Activated T-helper 2 cell treated with anti-CD3 and anti-CD28 coated beads, Interferon-gamma antibody, Interleukin-2, Interleukin-4, amounts not matched to agents 10 μg/mL and 5 μg/mL and 100 μg/mL, durations not matched to agents 14 hours and 24 hours and 36 hours (primary cell): ENCODE measurements at regions not wholly inside any gene's neighbourhood (a gene's known extent, or its start where the extent isn't known, plus 50 kb on each side); places are given as distances from the start of the nearest gene placed in this dataset.
"Not testable (repeated sequence)": the region's sequence is repeated elsewhere in the genome, so short reads cannot be mapped to it uniquely, and the experiment has no call there.

Experiments used
- DNase-seq: peaks from one replicate; pipeline ENCODE4 v3.0.0; 2021; ENCODE audit warnings: low spot score
- H3K27ac Mint-ChIP-seq: one replicate; pipeline ENCODE4 v1.8.0; 2021; ENCODE audit warnings: mixed read lengths
- H3K27me3 Mint-ChIP-seq: one replicate; pipeline ENCODE4 v1.8.0; 2021; ENCODE audit warnings: low read depth, mixed read lengths
- H3K36me3 Mint-ChIP-seq: one replicate; pipeline ENCODE4 v1.8.0; 2021; ENCODE audit warnings: low read depth, mixed read lengths
- H3K4me1 Mint-ChIP-seq: one replicate; pipeline ENCODE4 v1.8.0; 2021; ENCODE audit warnings: low read depth, mixed read lengths
- H3K4me3 Mint-ChIP-seq: one replicate; pipeline ENCODE4 v1.8.0; 2021; ENCODE audit warnings: low read depth, mild to moderate bottlenecking, moderate library complexity, mixed read lengths
- H3K9me3 Mint-ChIP-seq: one replicate; pipeline ENCODE4 v1.8.0; 2021; ENCODE audit warnings: mixed read lengths
- intact Hi-C: fragments of 100-400 bp; cut with micrococcal nuclease; formaldehyde crosslinking; loops from one replicate; pipeline ENCODE4 v1.15.1; 2023

DNA sequence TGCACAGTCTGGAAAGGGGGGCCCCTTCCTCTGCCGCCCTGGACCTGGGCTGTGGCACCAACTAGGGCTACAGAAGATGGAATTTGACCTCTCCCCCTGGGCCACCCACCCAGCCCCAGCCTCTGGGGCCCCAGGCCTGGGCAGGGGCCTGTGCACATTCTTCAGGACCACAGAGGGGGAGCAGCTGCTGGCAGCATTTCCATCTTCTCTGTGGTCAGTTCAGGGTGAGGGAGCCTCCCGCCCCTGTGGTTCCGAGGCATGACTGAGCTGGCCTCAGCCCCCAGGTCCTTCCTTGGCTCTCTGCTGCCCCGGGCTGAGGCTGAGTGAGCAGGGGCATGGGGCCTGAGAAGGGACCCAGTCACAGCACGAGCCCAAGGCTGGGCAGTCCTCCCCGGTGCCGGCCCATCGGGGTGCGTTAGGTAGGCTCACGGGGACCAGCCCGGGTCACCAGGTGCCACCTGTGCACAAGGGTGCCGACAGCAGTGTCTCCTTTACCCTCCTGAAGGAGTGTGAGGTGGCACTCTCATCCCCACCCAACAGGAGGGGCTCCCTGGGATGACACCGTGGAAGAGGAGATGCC, 63.2 kb downstream of the UNCX start:
- peaks cover 8% of the 10 kb centered on the region for H3K27me3 Mint-ChIP-seq
- H3K36me3 Mint-ChIP-seq, result no peaks in the 10 kb centered on the region
- no peaks in the 10 kb centered on the region for H3K9me3 Mint-ChIP-seq
- H3K4me3 Mint-ChIP-seq, result no peak overlapping the region
- DNase-seq, result no peak
- H3K27ac Mint-ChIP-seq, result no peak overlapping the region
- H3K4me1 Mint-ChIP-seq, result no peaks in the 10 kb centered on the region
- intact Hi-C loops, result no loop called here

DNA sequence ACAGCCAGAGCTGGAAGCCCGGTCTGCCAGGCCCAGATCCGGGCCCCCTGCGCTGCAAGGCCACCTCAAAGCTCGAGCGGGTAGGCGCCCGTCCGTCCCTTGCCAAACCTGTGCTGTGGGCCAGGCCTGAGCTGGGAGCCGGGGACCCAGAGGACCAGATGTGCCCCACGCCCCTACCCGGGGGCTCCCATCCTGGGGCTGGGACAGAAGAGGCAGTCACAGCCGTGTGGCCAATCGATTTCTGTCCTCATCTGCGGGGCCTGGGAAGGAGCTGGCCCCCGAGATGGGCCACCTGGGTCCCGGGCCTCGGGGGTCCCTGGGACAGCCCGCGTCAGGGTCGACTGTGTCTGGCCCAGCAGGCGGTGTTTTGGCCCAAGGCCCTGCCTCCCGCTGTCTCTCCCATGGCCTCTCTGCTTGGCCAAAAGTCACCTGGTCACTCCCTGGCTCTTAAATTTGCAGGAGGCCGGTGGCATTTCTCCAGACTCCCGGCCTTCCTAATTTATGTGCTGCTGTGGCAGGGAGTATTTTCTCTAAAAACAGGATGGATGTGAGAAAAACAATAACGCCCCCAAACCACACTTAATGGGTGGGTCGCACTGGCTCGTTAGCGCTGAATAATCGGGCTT, 63.8 kb downstream of the UNCX start:
- H3K27ac Mint-ChIP-seq, result no peak overlapping the region
- no peaks in the 10 kb centered on the region for H3K4me1 Mint-ChIP-seq
- no peaks in the 10 kb centered on the region for H3K36me3 Mint-ChIP-seq
- intact Hi-C loops, result no loop called here
- peaks cover 4% of the 10 kb centered on the region for H3K27me3 Mint-ChIP-seq
- no peak overlapping the region for H3K4me3 Mint-ChIP-seq
- no peaks in the 10 kb centered on the region for H3K9me3 Mint-ChIP-seq
- no peak for DNase-seq

DNA sequence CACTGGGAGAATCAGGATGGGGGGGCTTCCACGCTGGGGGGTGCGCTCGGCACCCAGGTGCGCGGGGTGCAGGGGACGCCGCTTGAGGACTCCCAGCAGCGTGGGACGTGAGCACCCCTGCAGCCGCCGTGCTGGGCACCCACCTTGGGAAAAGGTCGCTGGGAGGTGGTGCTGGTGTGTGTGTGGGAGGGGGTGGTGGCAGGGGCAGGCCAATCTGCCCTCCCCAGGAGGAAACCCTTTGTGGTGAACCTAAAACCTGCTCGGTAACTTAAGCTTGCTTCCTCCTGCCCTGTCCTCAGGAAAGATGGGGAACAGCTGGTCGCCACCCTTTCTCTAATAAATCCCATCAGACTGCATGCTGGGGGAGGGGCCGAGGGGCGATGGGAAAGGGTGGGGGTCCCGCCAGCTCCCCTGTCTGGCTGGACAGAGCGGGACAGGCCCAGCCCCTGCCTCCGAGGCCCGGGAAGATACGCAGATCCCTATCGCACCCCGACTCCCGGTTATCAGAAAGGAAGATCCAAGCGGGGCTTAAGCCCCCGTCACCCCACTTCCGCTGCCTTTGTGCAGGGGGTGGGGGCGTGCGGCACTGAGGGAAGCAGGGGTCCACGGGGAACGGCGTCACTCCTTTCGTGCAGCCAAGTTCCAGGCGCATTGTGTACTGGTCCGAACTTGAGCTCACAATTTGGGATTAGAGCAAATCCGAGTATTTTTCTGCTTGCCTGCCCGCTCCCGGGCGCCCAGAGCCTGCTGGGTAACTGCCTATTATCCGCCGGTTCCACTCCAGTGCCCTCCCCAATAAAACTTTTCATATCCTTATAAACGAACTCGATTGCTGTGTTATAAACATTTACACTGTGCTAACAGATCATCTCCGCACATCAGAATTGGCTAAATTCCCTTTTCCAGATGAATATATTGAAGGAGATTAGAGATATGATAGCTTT, 64.6 kb downstream of the UNCX start:
- H3K4me3 Mint-ChIP-seq, result no peak overlapping the region
- intact Hi-C loops, result no loop called here
- H3K36me3 Mint-ChIP-seq, result no peaks in the 10 kb centered on the region

DNA sequence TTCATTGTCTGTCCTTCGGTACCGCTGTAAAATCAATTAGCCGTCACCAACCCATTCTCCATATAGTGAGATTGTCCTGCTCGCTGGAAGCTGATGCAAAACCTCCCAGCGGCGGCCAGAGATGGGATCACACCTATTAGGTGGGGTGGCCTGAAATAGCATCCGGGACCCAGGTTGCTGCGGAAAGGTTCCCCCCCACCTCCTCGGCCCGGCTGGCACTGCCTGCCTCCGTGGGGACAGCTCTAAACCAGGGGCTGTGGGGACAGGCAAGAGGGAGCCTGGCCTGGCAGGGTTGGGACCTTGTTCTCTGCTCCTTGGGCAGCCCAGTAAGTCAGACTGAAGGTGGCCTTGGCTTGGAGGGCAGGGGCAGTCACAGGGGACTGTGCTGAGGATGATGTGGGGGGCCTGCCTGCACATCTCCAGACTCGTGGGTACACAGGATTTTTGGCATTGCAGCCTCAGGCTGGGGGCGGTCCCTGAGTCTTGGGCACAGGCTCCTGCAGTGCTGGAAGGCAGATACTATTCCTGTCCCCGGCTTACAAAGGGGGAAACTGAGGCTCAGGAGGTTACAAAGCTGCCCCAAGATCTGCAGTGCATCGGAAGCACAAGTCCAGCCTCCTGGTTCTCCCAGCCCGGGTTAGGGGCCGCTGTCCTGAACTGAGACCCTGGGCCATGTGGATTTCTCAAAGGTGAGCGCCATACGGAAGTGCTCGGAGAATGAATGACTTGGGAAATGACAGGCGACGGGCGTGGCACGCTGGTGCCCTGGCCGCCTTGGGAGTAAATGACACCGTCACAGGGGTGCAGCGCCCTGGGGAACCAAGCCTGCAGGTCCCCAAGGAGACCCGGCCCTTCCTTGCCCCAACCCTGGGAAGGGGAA, 65.6 kb downstream of the UNCX start:
- intact Hi-C loops, result no loop called here
- Mint-ChIP-seq H3K9me3 (no peaks in the 10 kb centered on the region), H3K4me3 (no peak overlapping the region), H3K36me3 (no peaks in the 10 kb centered on the region), H3K4me1 (no peaks in the 10 kb centered on the region), H3K27me3 (no peaks in the 10 kb centered on the region), H3K27ac (no peak overlapping the region)
- no peak for DNase-seq

More for the DNA sequence above, 64.6 kb downstream of the UNCX start:
- no peak overlapping the region for H3K27ac Mint-ChIP-seq
- no peaks in the 10 kb centered on the region for H3K9me3 Mint-ChIP-seq
- DNase-seq, result no peak
- H3K4me1 Mint-ChIP-seq, result no peaks in the 10 kb centered on the region
- H3K27me3 Mint-ChIP-seq, result no peaks in the 10 kb centered on the region

GRCh38 chr7:1298931-1299885, 66.5 kb downstream of the UNCX start:
- no peaks in the 10 kb centered on the region for H3K27me3 Mint-ChIP-seq
- H3K9me3 Mint-ChIP-seq, result no peaks in the 10 kb centered on the region
- no peak overlapping the region for H3K4me3 Mint-ChIP-seq
- intact Hi-C loops, result no loop called here
- H3K4me1 Mint-ChIP-seq, result no peaks in the 10 kb centered on the region
- no peak for DNase-seq
- H3K27ac Mint-ChIP-seq, result no peak overlapping the region
- H3K36me3 Mint-ChIP-seq, result no peaks in the 10 kb centered on the region

DNA sequence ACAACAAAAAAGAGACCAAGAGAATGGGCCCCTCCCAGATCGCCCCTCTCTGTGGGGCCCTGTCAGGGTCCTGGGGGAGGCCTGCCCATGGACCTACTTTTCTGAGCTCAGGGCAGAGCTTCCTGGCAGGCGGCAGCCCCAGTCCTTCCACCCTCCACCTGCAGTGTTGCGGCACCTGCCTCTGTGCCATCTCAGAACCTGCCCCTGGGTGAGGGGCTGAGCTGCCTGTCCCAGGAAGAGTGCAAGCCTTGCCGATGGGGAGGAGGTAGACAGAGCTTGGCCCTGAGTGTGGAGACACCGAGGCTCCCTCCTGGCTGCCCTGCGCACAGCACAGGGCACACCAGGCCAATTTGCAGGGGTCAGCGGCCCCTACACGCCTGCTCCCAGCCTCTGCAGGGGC, 67.5 kb downstream of the UNCX start:
- no peak overlapping the region for H3K4me3 Mint-ChIP-seq
- no peaks in the 10 kb centered on the region for H3K4me1 Mint-ChIP-seq
- H3K36me3 Mint-ChIP-seq, result no peaks in the 10 kb centered on the region
- no peaks in the 10 kb centered on the region for H3K9me3 Mint-ChIP-seq
- intact Hi-C loops, result no loop called here
- no peak for DNase-seq
- H3K27ac Mint-ChIP-seq, result no peak overlapping the region
- no peaks in the 10 kb centered on the region for H3K27me3 Mint-ChIP-seq

DNA sequence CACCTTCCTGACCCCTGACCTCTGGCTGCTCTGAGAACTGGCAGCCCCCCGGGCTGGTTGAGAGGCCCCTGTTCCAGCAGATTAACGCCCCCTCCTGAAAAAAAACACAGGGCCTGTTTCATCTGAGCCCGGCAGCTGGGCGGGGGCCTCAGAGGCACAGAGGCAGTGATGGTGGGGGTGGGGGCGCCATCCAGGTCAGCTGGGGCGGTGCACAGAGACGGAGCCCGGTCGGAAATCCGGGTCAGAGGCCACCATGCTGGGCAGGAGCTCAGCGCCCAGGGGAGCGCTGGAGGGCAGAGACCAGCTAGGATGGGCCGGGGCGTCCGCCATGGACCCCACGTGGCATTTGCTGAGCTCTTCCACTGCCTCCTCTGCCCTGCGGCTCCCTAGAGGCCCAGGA, 68.0 kb downstream of the UNCX start:
- H3K9me3 Mint-ChIP-seq, result no peaks in the 10 kb centered on the region
- DNase-seq, result no peak
- no peak overlapping the region for H3K27ac Mint-ChIP-seq
- no peaks in the 10 kb centered on the region for H3K4me1 Mint-ChIP-seq
- no peaks in the 10 kb centered on the region for H3K36me3 Mint-ChIP-seq
- H3K4me3 Mint-ChIP-seq, result no peak overlapping the region
- H3K27me3 Mint-ChIP-seq, result no peaks in the 10 kb centered on the region
- intact Hi-C loops, result no loop called here

- Mint-ChIP-seq H3K27ac (no peak overlapping the region), H3K4me3 (no peak overlapping the region), H3K36me3 (no peaks in the 10 kb centered on the region), H3K4me1 (no peaks in the 10 kb centered on the region), H3K9me3 (no peaks in the 10 kb centered on the region), H3K27me3 (no peaks in the 10 kb centered on the region)
- DNase-seq, result no peak
- intact Hi-C loops, result no loop called here
Observed at GRCh38 chr7:1301054-1301881, 68.6 kb downstream of the UNCX start.

GRCh38 chr7:1301882-1302251, 69.2 kb downstream of the UNCX start:
- H3K27me3 Mint-ChIP-seq, result no peaks in the 10 kb centered on the region
- H3K4me3 Mint-ChIP-seq, result no peak overlapping the region
- intact Hi-C loops, result no loop called here
- H3K9me3 Mint-ChIP-seq, result no peaks in the 10 kb centered on the region
- DNase-seq, result no peak
- no peak overlapping the region for H3K27ac Mint-ChIP-seq
- H3K4me1 Mint-ChIP-seq, result no peaks in the 10 kb centered on the region
- no peaks in the 10 kb centered on the region for H3K36me3 Mint-ChIP-seq

GRCh38 chr7:1302936-1303335, 70.3 kb downstream of the UNCX start:
- Mint-ChIP-seq H3K36me3 (no peaks in the 10 kb centered on the region), H3K9me3 (no peaks in the 10 kb centered on the region), H3K27ac (no peak overlapping the region), H3K4me1 (no peaks in the 10 kb centered on the region), H3K4me3 (no peak overlapping the region), H3K27me3 (no peaks in the 10 kb centered on the region)
- no peak for DNase-seq
- intact Hi-C loops, result no loop called here

DNA sequence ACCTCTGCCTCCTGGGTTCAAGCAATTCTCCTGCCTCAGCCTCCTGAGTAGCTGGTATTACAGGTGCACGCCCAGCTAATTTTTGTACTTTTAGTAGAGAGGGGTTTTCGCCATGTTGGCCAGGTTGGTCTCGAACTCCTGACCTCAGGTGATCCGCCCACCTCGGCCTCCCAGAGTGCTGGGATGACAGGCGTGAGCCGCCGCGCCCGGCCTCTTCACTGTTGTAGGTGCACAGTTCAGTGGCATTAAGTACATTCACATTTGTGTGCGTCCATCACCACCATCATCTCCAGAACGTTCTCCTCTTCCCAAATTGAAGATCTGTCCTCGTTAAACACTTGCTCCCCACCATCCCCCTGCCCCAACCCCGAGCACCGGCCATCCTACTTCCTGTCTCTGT, 71.3 kb downstream of the UNCX start:
- H3K4me3 Mint-ChIP-seq, intact Hi-C loops, H3K4me1 Mint-ChIP-seq, H3K27me3 Mint-ChIP-seq, H3K36me3 Mint-ChIP-seq, H3K9me3 Mint-ChIP-seq, DNase-seq, H3K27ac Mint-ChIP-seq: not testable (repeated sequence)
